Stimulated activated effector memory CD8-positive, alpha-beta T cell treated with anti-CD3 and anti-CD28 coated beads, Interleukin-12 subunit alpha, Interleukin-12 subunit beta, amount 100 ng/mL, for 72 hours (primary cell): ENCODE measurements at regions not wholly inside any gene's neighbourhood (a gene's known extent, or its start where the extent isn't known, plus 50 kb on each side); places are given as distances from the start of the nearest gene placed in this dataset.
"Not testable (repeated sequence)": the region's sequence is repeated elsewhere in the genome, so short reads cannot be mapped to it uniquely, and the experiment has no call there.

ENCODE experiments used
- ATAC-seq: fragments of 150-1000 bp; cut with Tn5 transposase; 2 replicates; pipeline ENCODE4 v1.10.0; 2021
- DNase-seq, 2 donors: peaks; one replicate each; pipeline ENCODE4 v3.0.0; 2021 to 2022; ENCODE audit warnings: low spot score in 2 of 2
- H3K27ac Mint-ChIP-seq: one replicate; pipeline ENCODE4 v1.8.0; 2022; ENCODE audit warnings: mild to moderate bottlenecking, mixed read lengths
- H3K36me3 Mint-ChIP-seq: one replicate; pipeline ENCODE4 v1.8.0; 2022; ENCODE audit warnings: mild to moderate bottlenecking, mixed read lengths
- H3K4me1 Mint-ChIP-seq: one replicate; pipeline ENCODE4 v1.8.0; 2022; ENCODE audit warnings: mixed read lengths
- H3K4me3 Mint-ChIP-seq: one replicate; pipeline ENCODE4 v1.8.0; 2022; ENCODE audit warnings: mild to moderate bottlenecking, mixed read lengths
- H3K9me3 Mint-ChIP-seq: one replicate; pipeline ENCODE4 v1.8.0; 2022; ENCODE audit warnings: mixed read lengths

GRCh38 chr2:8500124-8501054 lies 181.5 kb upstream of the ID2 start:
- H3K9me3 Mint-ChIP-seq: no peaks in the 10 kb centered on the region
- peak overlapping the region; percentile 61 for H3K27ac Mint-ChIP-seq
- no peak for DNase-seq
- H3K36me3 Mint-ChIP-seq: no peaks in the 10 kb centered on the region
- peaks cover 29% of the 10 kb centered on the region for H3K4me1 Mint-ChIP-seq
- no peak overlapping the region for H3K4me3 Mint-ChIP-seq
- ATAC-seq: no peak

- DNase-seq: no peak
- ATAC-seq: no peak
- peaks cover 31% of the 10 kb centered on the region for H3K4me1 Mint-ChIP-seq
- H3K27ac Mint-ChIP-seq: no peak overlapping the region
- no peaks in the 10 kb centered on the region for H3K9me3 Mint-ChIP-seq
- H3K4me3 Mint-ChIP-seq: no peak overlapping the region
- no peaks in the 10 kb centered on the region for H3K36me3 Mint-ChIP-seq
Observed at GRCh38 chr2:8501061-8501720, 180.7 kb upstream of the ID2 start.

- Mint-ChIP-seq H3K27ac (no peak overlapping the region), H3K9me3 (no peaks in the 10 kb centered on the region), H3K4me3 (no peak overlapping the region), H3K4me1 (peaks cover 27% of the 10 kb centered on the region), H3K36me3 (no peaks in the 10 kb centered on the region)
- DNase-seq (no peak), ATAC-seq (no peak)
Observed at GRCh38 chr2:8502316-8502715, 179.5 kb upstream of the ID2 start.

- no peaks in the 10 kb centered on the region for H3K9me3 Mint-ChIP-seq
- no peaks in the 10 kb centered on the region for H3K36me3 Mint-ChIP-seq
- H3K4me3 Mint-ChIP-seq: no peak overlapping the region
- ATAC-seq: no peak
- H3K27ac Mint-ChIP-seq: peak overlapping the region; percentile 54
- no peak for DNase-seq
- H3K4me1 Mint-ChIP-seq: peaks cover 16% of the 10 kb centered on the region
Observed at GRCh38 chr2:8505311-8505920, 176.4 kb upstream of the ID2 start.

GRCh38 chr2:8506746-8507145 lies 175.1 kb upstream of the ID2 start:
- H3K4me3 Mint-ChIP-seq: no peak overlapping the region
- DNase-seq: no peak
- no peaks in the 10 kb centered on the region for H3K36me3 Mint-ChIP-seq
- no peak overlapping the region for H3K27ac Mint-ChIP-seq
- peaks cover 29% of the 10 kb centered on the region for H3K4me1 Mint-ChIP-seq
- no peak for ATAC-seq
- H3K9me3 Mint-ChIP-seq: no peaks in the 10 kb centered on the region

- DNase-seq (no peak), ATAC-seq (no peak)
- no peak overlapping the region for H3K4me3 Mint-ChIP-seq
- H3K27ac Mint-ChIP-seq: no peak overlapping the region
- H3K4me1 Mint-ChIP-seq: peaks cover 50% of the 10 kb centered on the region
- no peaks in the 10 kb centered on the region for H3K36me3 Mint-ChIP-seq
- H3K9me3 Mint-ChIP-seq: peaks cover 4% of the 10 kb centered on the region
Observed at GRCh38 chr2:8508766-8509165, 173.1 kb upstream of the ID2 start.

- no peak for DNase-seq
- no peak for ATAC-seq
- H3K9me3 Mint-ChIP-seq: peaks cover 6% of the 10 kb centered on the region
- peaks cover 5% of the 10 kb centered on the region for H3K36me3 Mint-ChIP-seq
- no peak overlapping the region for H3K4me3 Mint-ChIP-seq
- H3K27ac Mint-ChIP-seq: peak overlapping the region; percentile 80
- H3K4me1 Mint-ChIP-seq: peaks cover 58% of the 10 kb centered on the region
Observed at GRCh38 chr2:8509621-8510020, 172.2 kb upstream of the ID2 start.

GRCh38 chr2:8510055-8510454 lies 171.8 kb upstream of the ID2 start:
- not testable (repeated sequence) for H3K9me3 Mint-ChIP-seq, H3K4me3 Mint-ChIP-seq, ATAC-seq, H3K36me3 Mint-ChIP-seq, DNase-seq
- Mint-ChIP-seq H3K4me1 (peaks cover 63% of the 10 kb centered on the region), H3K27ac (peak overlapping the region; percentile 80)

- Mint-ChIP-seq H3K36me3 (peaks cover 6% of the 10 kb centered on the region), H3K4me1 (peaks cover 63% of the 10 kb centered on the region), H3K9me3 (peaks cover 7% of the 10 kb centered on the region), H3K4me3 (no peak overlapping the region), H3K27ac (peak overlapping the region; percentile 80)
- ATAC-seq: no peak
- DNase-seq: no peak
Observed at GRCh38 chr2:8510519-8510918, 171.3 kb upstream of the ID2 start.

- H3K9me3 Mint-ChIP-seq: peaks cover 7% of the 10 kb centered on the region
- ATAC-seq (no peak), DNase-seq (no peak)
- H3K4me1 Mint-ChIP-seq: peaks cover 71% of the 10 kb centered on the region
- peaks cover 6% of the 10 kb centered on the region for H3K36me3 Mint-ChIP-seq
- peak overlapping the region; percentile 80 for H3K27ac Mint-ChIP-seq
- peak overlapping the region; percentile 14 for H3K4me3 Mint-ChIP-seq
Observed at GRCh38 chr2:8511868-8512612, 169.8 kb upstream of the ID2 start.

GRCh38 chr2:8513601-8514273 lies 168.1 kb upstream of the ID2 start:
- Mint-ChIP-seq H3K9me3 (peaks cover 7% of the 10 kb centered on the region), H3K4me3 (peak overlapping the region; percentile 55), H3K4me1 (peaks cover 77% of the 10 kb centered on the region), H3K36me3 (peaks cover 6% of the 10 kb centered on the region), H3K27ac (peak overlapping the region; percentile 80)
- DNase-seq: no peak
- ATAC-seq: no peak

- peak overlapping the region; percentile 80 for H3K27ac Mint-ChIP-seq
- ATAC-seq (no peak), DNase-seq (no peak)
- H3K4me1 Mint-ChIP-seq: peaks cover 83% of the 10 kb centered on the region
- H3K9me3 Mint-ChIP-seq: peaks cover 7% of the 10 kb centered on the region
- H3K4me3 Mint-ChIP-seq: peak overlapping the region; percentile 55
- peaks cover 6% of the 10 kb centered on the region for H3K36me3 Mint-ChIP-seq
Observed at GRCh38 chr2:8514274-8514662, 167.6 kb upstream of the ID2 start.

- Mint-ChIP-seq H3K27ac (peak overlapping the region; percentile 80), H3K4me1 (peaks cover 86% of the 10 kb centered on the region), H3K36me3 (peaks cover 6% of the 10 kb centered on the region), H3K4me3 (peak overlapping the region; percentile 55), H3K9me3 (peaks cover 7% of the 10 kb centered on the region)
- ATAC-seq: peak; percentile 85
- DNase-seq: peak; percentile 37 to 78
Observed at GRCh38 chr2:8514796-8515758, 166.8 kb upstream of the ID2 start.
